ENCODE measurements at regions not wholly inside any gene's neighbourhood (a gene's known extent, or its start where the extent isn't known, plus 50 kb on each side); places are given as distances from the start of the nearest gene placed in this dataset.

DNA sequence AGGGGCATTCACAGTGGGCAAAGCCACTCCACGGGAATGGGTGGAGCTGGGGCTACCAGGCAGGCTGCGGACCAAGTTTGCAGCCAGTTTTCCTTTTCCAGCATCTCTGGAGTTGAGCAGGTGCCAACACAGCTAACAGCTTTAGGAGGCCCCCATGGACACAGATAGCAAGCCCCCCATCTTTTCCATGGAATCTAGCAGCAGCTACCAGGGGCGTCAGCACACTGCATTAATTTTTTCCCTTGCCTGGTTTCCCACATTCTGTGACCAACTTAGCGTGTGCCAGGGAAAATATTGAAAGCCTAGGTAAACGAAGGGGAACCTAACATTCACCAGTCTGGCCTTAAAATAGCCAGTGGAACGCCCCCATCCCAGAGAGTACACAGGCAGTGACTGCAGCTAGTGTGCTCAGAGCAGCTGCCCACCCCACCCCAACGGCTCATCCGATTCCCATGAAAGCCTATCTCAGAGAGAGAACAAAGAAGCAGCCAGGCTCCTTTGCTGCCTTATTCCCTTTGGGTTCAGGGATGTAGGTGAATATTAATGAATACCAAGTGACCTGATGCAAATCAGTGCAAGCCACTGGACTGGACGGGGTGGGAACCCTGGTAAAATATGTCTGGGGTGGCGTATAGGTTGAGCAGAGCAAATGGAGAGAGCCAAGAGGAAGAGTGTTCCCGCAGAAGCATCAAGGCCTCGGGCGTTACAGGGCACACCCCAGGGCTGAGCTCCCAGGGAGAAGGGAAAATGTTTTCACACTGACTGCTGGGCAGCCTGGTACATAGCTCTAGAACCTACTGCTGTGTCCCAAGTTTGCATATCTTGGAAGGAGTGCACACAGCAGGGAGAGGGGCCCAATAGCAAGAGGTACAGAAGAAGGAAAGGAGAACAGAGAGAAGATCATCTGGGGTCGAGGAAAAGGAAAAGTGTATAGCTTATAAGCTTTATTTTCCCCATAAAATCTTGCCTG, 73.9 kb upstream of the SOX9 start:
- Histone ChIP-seq H3K36me3 (ENCODE audit: insufficient read depth) (no peaks in the 10 kb centered on the region), H3K4me2 (no peak overlapping the region), H2AFZ (peak overlapping the region; percentile 18; the same call in 1 of the 2 replicates), H3K4me1 (ENCODE audit: insufficient read depth) (no peaks in the 10 kb centered on the region), H3K4me3 (no peak overlapping the region), H3K9me2 (ENCODE audit: insufficient read depth) (peaks cover 4% of the 10 kb centered on the region; the same call in 1 of the 2 replicates), H3K27me3 (ENCODE audit: insufficient read depth) (no peaks in the 10 kb centered on the region), H4K20me1 (replicated peaks; ENCODE audit: insufficient read depth) (no peaks in the 10 kb centered on the region), H3K79me2 (replicated peaks; ENCODE audit: insufficient read depth) (no peaks in the 10 kb centered on the region), H3K27ac (ENCODE audit: low read depth) (no peak overlapping the region), H3F3A (replicated peaks; ENCODE audit: low read depth) (no peaks in the 10 kb centered on the region)
- Mint-ChIP-seq H3K4me1 (peaks cover 7% of the 10 kb centered on the region), H3K27me3 (ENCODE audit: insufficient read depth, low read depth, poor library complexity) (no peaks in the 10 kb centered on the region), H3K9me3 (no peaks in the 10 kb centered on the region), H3K27ac (no peak overlapping the region), H3K36me3 (ENCODE audit: low read depth) (no peaks in the 10 kb centered on the region; the same call in 2 of the 3 replicates), H3K4me3 (no peak overlapping the region)
- DNase-seq (ENCODE audit: low spot score), result no peak
- ATAC-seq, result no peak
- no peak for TF ChIP-seq JUNB (IDR thresholded peaks at IDR 0.05; ENCODE audit: unreplicated experiment)

DNA sequence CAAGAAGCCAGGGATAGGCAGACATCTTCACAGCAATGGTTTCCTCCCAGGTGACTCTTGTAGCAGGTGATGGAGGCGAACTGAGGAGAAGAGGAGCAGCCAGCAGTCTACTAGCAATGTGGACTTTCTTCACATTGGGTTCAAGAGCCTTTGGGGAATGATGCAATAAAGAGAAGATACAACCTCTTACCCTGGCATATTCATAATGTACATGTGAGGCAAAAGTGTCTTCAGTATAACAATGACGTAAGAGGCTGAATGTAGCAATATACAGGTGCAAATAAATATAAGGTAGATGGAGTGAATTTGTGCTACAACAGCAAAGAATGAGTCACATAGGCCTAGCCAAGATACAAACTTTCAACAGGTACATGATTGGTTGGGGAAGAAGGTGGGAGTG, 70.9 kb upstream of the SOX9 start:
- Histone ChIP-seq H3F3A (replicated peaks; ENCODE audit: low read depth) (no peaks in the 10 kb centered on the region), H4K20me1 (replicated peaks; ENCODE audit: insufficient read depth) (no peaks in the 10 kb centered on the region), H2AFZ (no peak overlapping the region), H3K4me1 (ENCODE audit: insufficient read depth) (no peaks in the 10 kb centered on the region), H3K9me2 (ENCODE audit: insufficient read depth) (peaks cover 4% of the 10 kb centered on the region; the same call in 1 of the 2 replicates), H3K27ac (ENCODE audit: low read depth) (no peak overlapping the region), H3K79me2 (replicated peaks; ENCODE audit: insufficient read depth) (no peaks in the 10 kb centered on the region), H3K4me3 (no peak overlapping the region), H3K4me2 (no peak overlapping the region), H3K27me3 (ENCODE audit: insufficient read depth) (no peaks in the 10 kb centered on the region), H3K36me3 (ENCODE audit: insufficient read depth) (no peaks in the 10 kb centered on the region)
- no peak for ATAC-seq
- H3K27me3 Mint-ChIP-seq (ENCODE audit: insufficient read depth, low read depth, poor library complexity), result peaks cover 4% of the 10 kb centered on the region
- H3K9me3 Mint-ChIP-seq, result no peaks in the 10 kb centered on the region
- H3K36me3 Mint-ChIP-seq (ENCODE audit: low read depth), result no peaks in the 10 kb centered on the region; the same call in 2 of the 3 replicates
- no peak for TF ChIP-seq EZH2 (IDR thresholded peaks at IDR 0.05; ENCODE audit: low read depth, unreplicated experiment)
- no peak for TF ChIP-seq NANOG (IDR thresholded peaks at IDR 0.05; ENCODE audit: borderline replicate concordance)
- H3K27ac Mint-ChIP-seq, result no peak overlapping the region
- H3K4me1 Mint-ChIP-seq, result peaks cover 9% of the 10 kb centered on the region
- no peak for DNase-seq (ENCODE audit: low spot score)
- no peak overlapping the region for H3K4me3 Mint-ChIP-seq

DNA sequence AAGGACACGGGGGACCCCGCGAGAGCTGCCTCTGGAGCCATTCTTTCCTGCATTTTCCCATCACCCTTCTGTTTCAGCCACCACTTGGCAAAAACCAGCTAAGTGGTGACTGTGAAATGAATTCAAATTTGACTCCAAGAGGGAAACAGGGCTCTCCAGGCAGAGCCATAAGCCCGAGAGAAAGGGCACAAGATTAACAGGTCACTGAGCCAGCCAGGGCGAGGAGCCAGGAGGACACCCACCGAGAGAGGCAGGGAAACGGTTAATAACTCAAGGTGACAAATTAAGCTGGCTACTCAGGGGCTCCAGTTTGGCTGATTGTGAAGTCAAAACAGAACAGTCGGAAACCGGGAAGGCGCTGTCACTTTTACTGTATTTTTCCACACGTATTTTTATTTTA, 67.8 kb upstream of the SOX9 start:
- no peaks in the 10 kb centered on the region for H3K36me3 Mint-ChIP-seq (ENCODE audit: low read depth)
- Histone ChIP-seq H3K36me3 (ENCODE audit: insufficient read depth) (no peaks in the 10 kb centered on the region), H2AFZ (0 out of 2 replicates have a peak overlapping the region, but pooled peaks have one; percentile 38), H3K4me1 (ENCODE audit: insufficient read depth) (peaks cover 5% of the 10 kb centered on the region; the same call in 1 of the 2 replicates), H3K27ac (ENCODE audit: low read depth) (no peak overlapping the region), H3F3A (replicated peaks; ENCODE audit: low read depth) (no peaks in the 10 kb centered on the region), H3K27me3 (ENCODE audit: insufficient read depth) (no peaks in the 10 kb centered on the region), H3K79me2 (replicated peaks; ENCODE audit: insufficient read depth) (no peaks in the 10 kb centered on the region), H3K4me2 (no peak overlapping the region), H3K4me3 (no peak overlapping the region), H4K20me1 (replicated peaks; ENCODE audit: insufficient read depth) (no peaks in the 10 kb centered on the region), H3K9me2 (ENCODE audit: insufficient read depth) (peaks cover 4% of the 10 kb centered on the region; the same call in 1 of the 2 replicates)
- H3K4me1 Mint-ChIP-seq, result peaks cover 17% of the 10 kb centered on the region
- TF ChIP-seq, protein P1, sequence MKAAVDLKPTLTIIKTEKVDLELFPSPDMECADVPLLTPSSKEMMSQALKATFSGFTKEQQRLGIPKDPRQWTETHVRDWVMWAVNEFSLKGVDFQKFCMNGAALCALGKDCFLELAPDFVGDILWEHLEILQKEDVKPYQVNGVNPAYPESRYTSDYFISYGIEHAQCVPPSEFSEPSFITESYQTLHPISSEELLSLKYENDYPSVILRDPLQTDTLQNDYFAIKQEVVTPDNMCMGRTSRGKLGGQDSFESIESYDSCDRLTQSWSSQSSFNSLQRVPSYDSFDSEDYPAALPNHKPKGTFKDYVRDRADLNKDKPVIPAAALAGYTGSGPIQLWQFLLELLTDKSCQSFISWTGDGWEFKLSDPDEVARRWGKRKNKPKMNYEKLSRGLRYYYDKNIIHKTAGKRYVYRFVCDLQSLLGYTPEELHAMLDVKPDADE (IDR thresholded peaks at IDR 0.05), result no peak
- TF ChIP-seq CTCF (conservative IDR thresholded peaks at IDR 0.05; ENCODE audit: low read depth in 2 of 2) (no peak), ZNF331 (CRISPR knock-in tag; IDR thresholded peaks at IDR 0.05; ENCODE audit: low read depth) (no peak)
- DNase-seq (ENCODE audit: low spot score) (no peak), ATAC-seq (no peak)
- H3K27me3 Mint-ChIP-seq (ENCODE audit: insufficient read depth, low read depth, poor library complexity), result peaks cover 5% of the 10 kb centered on the region
- H3K4me3 Mint-ChIP-seq, result no peak overlapping the region
- no peaks in the 10 kb centered on the region for H3K9me3 Mint-ChIP-seq
- no peak overlapping the region for H3K27ac Mint-ChIP-seq

Data from GM23338 (cell line).